HG02798 (cell line): ENCODE measurements at regions not wholly inside any gene's neighbourhood (a gene's known extent, or its start where the extent isn't known, plus 50 kb on each side); places are given as distances from the start of the nearest gene placed in this dataset.

Experiments used
- ATAC-seq: cut with Tn5 transposase; IDR thresholded peaks from one replicate; pipeline ENCODE4 v1.9.1; 2021; ENCODE audit warnings: mild to moderate bottlenecking; ENCODE audit not compliant: unreplicated experiment, poor library complexity

GRCh38 chr4:152118819-152119553 lies 358.2 kb upstream of the GATB start:
- ATAC-seq, result no peak

- ATAC-seq, result no peak
Measured at GRCh38 chr4:152117933-152118507, 357.2 kb upstream of the GATB start.

GRCh38 chr4:152117520-152117919 lies 356.7 kb upstream of the GATB start:
- no peak for ATAC-seq

- no peak for ATAC-seq
Measured at GRCh38 chr4:152117054-152117453, 356.2 kb upstream of the GATB start.

- ATAC-seq, result no peak
Measured at GRCh38 chr4:152115794-152116193, 355.0 kb upstream of the GATB start.

GRCh38 chr4:152115118-152115517 lies 354.3 kb upstream of the GATB start:
- ATAC-seq, result no peak

- no peak for ATAC-seq
Measured at GRCh38 chr4:152114562-152114961, 353.8 kb upstream of the GATB start.

GRCh38 chr4:152112887-152113286 lies 352.1 kb upstream of the GATB start:
- ATAC-seq, result peak; percentile 89

GRCh38 chr4:152112190-152112589 lies 351.4 kb upstream of the GATB start:
- no peak for ATAC-seq

GRCh38 chr4:152110780-152111179 lies 350.0 kb upstream of the GATB start:
- ATAC-seq, result no peak

- no peak for ATAC-seq
Measured at GRCh38 chr4:152109531-152110509, 349.0 kb upstream of the GATB start.

GRCh38 chr4:152107736-152108500 lies 347.1 kb upstream of the GATB start:
- ATAC-seq, result no peak

- ATAC-seq, result no peak
Measured at GRCh38 chr4:152106781-152107321, 346.0 kb upstream of the GATB start.

- no peak for ATAC-seq
Measured at GRCh38 chr4:152106113-152106763, 345.4 kb upstream of the GATB start.

GRCh38 chr4:152104901-152105357 lies 344.1 kb upstream of the GATB start:
- ATAC-seq, result no peak

GRCh38 chr4:152104356-152104755 lies 343.5 kb upstream of the GATB start:
- ATAC-seq, result no peak

- no peak for ATAC-seq
Measured at GRCh38 chr4:152103181-152103901, 342.5 kb upstream of the GATB start.

- ATAC-seq, result no peak
Measured at GRCh38 chr4:152102436-152103000, 341.7 kb upstream of the GATB start.
